Neural cell (in vitro differentiated cells): ENCODE measurements at regions not wholly inside any gene's neighbourhood (a gene's known extent, or its start where the extent isn't known, plus 50 kb on each side); places are given as distances from the start of the nearest gene placed in this dataset.

Experiments used
- H2AFZ ChIP-seq: fragments of 200-600, 300-800 bp; sonication (generic), shearing (Covaris generic); 2 replicates; pipeline ENCODE4 v1.6.0; 2014; ENCODE audit warnings: low read depth, mild to moderate bottlenecking, antibody characterized with exemption, low read length, moderate library complexity
- H3F3A ChIP-seq: fragments of 200-600 bp; shearing (Covaris generic); 2 replicates; pipeline ENCODE4 v1.6.1; 2016; ENCODE audit warnings: mild to moderate bottlenecking, moderate library complexity, mixed read lengths, antibody characterized with exemption, low read length; ENCODE audit not compliant: insufficient read depth, poor library complexity, severe bottlenecking
- H3K27ac ChIP-seq: fragments of 200-600, 300-800 bp; sonication (generic), shearing (Covaris generic); 2 replicates; pipeline ENCODE4 v1.5.1; 2014; ENCODE audit warnings: mild to moderate bottlenecking, low read length, moderate library complexity
- H3K27me3 ChIP-seq: fragments of 300-800, 200-600 bp; sonication (generic), shearing (Covaris generic); 2 replicates; pipeline ENCODE4 v1.6.0; 2014; ENCODE audit warnings: mild to moderate bottlenecking, low read depth, low read length, moderate library complexity; ENCODE audit not compliant: insufficient read depth
- H3K36me3 ChIP-seq: fragments of 300-800, 200-600 bp; sonication (generic), shearing (Covaris generic); 2 replicates; pipeline ENCODE4 v1.5.1; 2014; ENCODE audit warnings: mild to moderate bottlenecking, antibody characterized with exemption, low read length, moderate library complexity; ENCODE audit not compliant: insufficient read depth
- H3K4me2 ChIP-seq: fragments of 300-800, 200-600 bp; sonication (generic), shearing (Covaris generic); 2 replicates; pipeline ENCODE4 v1.6.0; 2014; ENCODE audit warnings: mild to moderate bottlenecking, low read length
- H3K4me3 ChIP-seq: fragments of 300-800, 200-600 bp; sonication (generic), shearing (Covaris generic); 2 replicates; pipeline ENCODE4 v1.5.1; 2014; ENCODE audit warnings: mild to moderate bottlenecking, low read length, moderate library complexity
- H3K79me2 ChIP-seq: fragments of 200-600 bp; shearing (Covaris generic); replicated peaks from 2 replicates; pipeline ENCODE4 v1.6.0; 2014; ENCODE audit warnings: mild to moderate bottlenecking, low read length, moderate library complexity; ENCODE audit not compliant: insufficient read depth
- H3K9ac ChIP-seq: fragments of 300-800, 200-600 bp; sonication (generic), shearing (Covaris generic); 2 replicates; pipeline ENCODE4 v1.6.1; 2016; ENCODE audit warnings: mild to moderate bottlenecking, low read length, mixed read lengths
- H3K9me2 ChIP-seq: fragments of 200-600 bp; shearing (Covaris generic); 2 replicates; pipeline ENCODE4 v1.6.1; 2016; ENCODE audit warnings: mild to moderate bottlenecking, low read length, mixed read lengths; ENCODE audit not compliant: insufficient read depth
- H3K9me3 ChIP-seq: fragments of 200-600, 300-800 bp; sonication (generic), shearing (Covaris generic); 2 replicates; pipeline ENCODE4 v1.6.1; 2016; ENCODE audit warnings: mild to moderate bottlenecking, mixed run types, low read length, moderate library complexity, mixed read lengths
- H4K20me1 ChIP-seq: fragments of 200-600 bp; shearing (Covaris generic); 2 replicates; pipeline ENCODE4 v1.6.1; 2016; ENCODE audit warnings: mild to moderate bottlenecking, mixed run types; ENCODE audit not compliant: insufficient read depth
- CTCF ChIP-seq: fragments of 450-650 bp; IDR thresholded peaks from 2 replicates; pipeline ENCODE4 v1.5.1; 2014; ENCODE audit warnings: antibody characterized with exemption, mild to moderate bottlenecking, moderate library complexity; ENCODE audit not compliant: poor library complexity, severe bottlenecking
- EP300 ChIP-seq: fragments of 450-650 bp; conservative IDR thresholded peaks from 2 replicates; pipeline ENCODE4 v1.6.1; 2014; ENCODE audit warnings: antibody characterized with exemption, mild to moderate bottlenecking, moderate library complexity; ENCODE audit not compliant: poor library complexity, severe bottlenecking
- EZH2 ChIP-seq: fragments of 200-600, 300-800 bp; shearing (Covaris generic), sonication (generic); IDR thresholded peaks from 2 replicates; pipeline ENCODE4 v1.6.1; 2014; ENCODE audit warnings: antibody characterized with exemption, low read length, borderline replicate concordance, mild to moderate bottlenecking; ENCODE audit not compliant: insufficient read depth, poor library complexity, severe bottlenecking
- MXI1 ChIP-seq: fragments of 450-650 bp; conservative IDR thresholded peaks from 2 replicates; pipeline ENCODE4 v1.6.1; 2014; ENCODE audit warnings: antibody characterized with exemption, mild to moderate bottlenecking; ENCODE audit not compliant: poor library complexity, severe bottlenecking
- POLR2AphosphoS5 ChIP-seq: IDR thresholded peaks from 2 replicates; pipeline ENCODE4 v1.6.1; 2012
- RAD21 ChIP-seq: fragments of 450-650 bp; conservative IDR thresholded peaks from 2 replicates; pipeline ENCODE4 v1.6.1; 2014; ENCODE audit warnings: antibody characterized with exemption, mild to moderate bottlenecking, moderate library complexity
- SMC3 ChIP-seq: fragments of 450-650 bp; conservative IDR thresholded peaks from 2 replicates; pipeline ENCODE4 v1.6.1; 2014; ENCODE audit warnings: antibody characterized with exemption, mild to moderate bottlenecking, moderate library complexity; ENCODE audit not compliant: poor library complexity
- TAF1 ChIP-seq: IDR thresholded peaks from 2 replicates; pipeline ENCODE4 v1.6.1; 2012; ENCODE audit warnings: low read depth
- TF ChIP-seq, protein P1 (sequence below): IDR thresholded peaks from 2 replicates; pipeline ENCODE4 v1.6.1; 2012; ENCODE audit warnings: borderline replicate concordance

GRCh38 chr20:60884277-60884676 is 367.8 kb upstream of the CDH4 start:
- no peak overlapping the region for H3K4me3 ChIP-seq
- TF ChIP-seq EZH2: no peak
- TF ChIP-seq SMC3: no peak
- TF ChIP-seq RAD21: no peak
- TF ChIP-seq, protein P1, sequence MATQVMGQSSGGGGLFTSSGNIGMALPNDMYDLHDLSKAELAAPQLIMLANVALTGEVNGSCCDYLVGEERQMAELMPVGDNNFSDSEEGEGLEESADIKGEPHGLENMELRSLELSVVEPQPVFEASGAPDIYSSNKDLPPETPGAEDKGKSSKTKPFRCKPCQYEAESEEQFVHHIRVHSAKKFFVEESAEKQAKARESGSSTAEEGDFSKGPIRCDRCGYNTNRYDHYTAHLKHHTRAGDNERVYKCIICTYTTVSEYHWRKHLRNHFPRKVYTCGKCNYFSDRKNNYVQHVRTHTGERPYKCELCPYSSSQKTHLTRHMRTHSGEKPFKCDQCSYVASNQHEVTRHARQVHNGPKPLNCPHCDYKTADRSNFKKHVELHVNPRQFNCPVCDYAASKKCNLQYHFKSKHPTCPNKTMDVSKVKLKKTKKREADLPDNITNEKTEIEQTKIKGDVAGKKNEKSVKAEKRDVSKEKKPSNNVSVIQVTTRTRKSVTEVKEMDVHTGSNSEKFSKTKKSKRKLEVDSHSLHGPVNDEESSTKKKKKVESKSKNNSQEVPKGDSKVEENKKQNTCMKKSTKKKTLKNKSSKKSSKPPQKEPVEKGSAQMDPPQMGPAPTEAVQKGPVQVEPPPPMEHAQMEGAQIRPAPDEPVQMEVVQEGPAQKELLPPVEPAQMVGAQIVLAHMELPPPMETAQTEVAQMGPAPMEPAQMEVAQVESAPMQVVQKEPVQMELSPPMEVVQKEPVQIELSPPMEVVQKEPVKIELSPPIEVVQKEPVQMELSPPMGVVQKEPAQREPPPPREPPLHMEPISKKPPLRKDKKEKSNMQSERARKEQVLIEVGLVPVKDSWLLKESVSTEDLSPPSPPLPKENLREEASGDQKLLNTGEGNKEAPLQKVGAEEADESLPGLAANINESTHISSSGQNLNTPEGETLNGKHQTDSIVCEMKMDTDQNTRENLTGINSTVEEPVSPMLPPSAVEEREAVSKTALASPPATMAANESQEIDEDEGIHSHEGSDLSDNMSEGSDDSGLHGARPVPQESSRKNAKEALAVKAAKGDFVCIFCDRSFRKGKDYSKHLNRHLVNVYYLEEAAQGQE: no peak
- TF ChIP-seq TAF1: no peak
- TF ChIP-seq MXI1: no peak
- H3K9ac ChIP-seq: no peak overlapping the region

GRCh38 chr20:60888771-60889170 is 363.3 kb upstream of the CDH4 start:
- Histone ChIP-seq H3K9me2 (no peaks in the 10 kb centered on the region), H3K36me3 (no peaks in the 10 kb centered on the region), H3K9ac (no peak overlapping the region), H3K4me3 (no peak overlapping the region), H3K27me3 (no peaks in the 10 kb centered on the region), H3K4me2 (no peak overlapping the region), H3K79me2 (no peaks in the 10 kb centered on the region), H4K20me1 (no peaks in the 10 kb centered on the region), H3K9me3 (no peaks in the 10 kb centered on the region), H3K27ac (no peak overlapping the region), H3F3A (no peaks in the 10 kb centered on the region), H2AFZ (no peak overlapping the region)
- TF ChIP-seq, protein P1: no peak
- TF ChIP-seq MXI1: no peak
- no peak for TF ChIP-seq RAD21
- no peak for TF ChIP-seq POLR2AphosphoS5
- no peak for TF ChIP-seq SMC3
- TF ChIP-seq TAF1: no peak
- TF ChIP-seq CTCF: no peak
- TF ChIP-seq EP300: no peak
- no peak for TF ChIP-seq EZH2

More at GRCh38 chr20:60884277-60884676, 367.8 kb upstream of the CDH4 start:
- Histone ChIP-seq H3K36me3 (no peaks in the 10 kb centered on the region), H3K27me3 (no peaks in the 10 kb centered on the region), H3F3A (no peaks in the 10 kb centered on the region), H2AFZ (no peak overlapping the region), H4K20me1 (no peaks in the 10 kb centered on the region), H3K9me3 (no peaks in the 10 kb centered on the region), H3K9me2 (no peaks in the 10 kb centered on the region), H3K27ac (no peak overlapping the region), H3K4me2 (no peak overlapping the region), H3K79me2 (no peaks in the 10 kb centered on the region)
